Transverse colon (tissue), 3 donors: ENCODE measurements at regions not wholly inside any gene's neighbourhood (a gene's known extent, or its start where the extent isn't known, plus 50 kb on each side); places are given as distances from the start of the nearest gene placed in this dataset.

ENCODE experiments used
- CTCF ChIP-seq, 5 experiments: fragments of 200-600 bp in 3 of 5; fragments of 450-650 bp in 2 of 5; sonication (generic) in 3 of 5; IDR thresholded peaks; 1 replicate in 2 of 5; 2 replicates in 3 of 5; pipeline ENCODE4 v1.5.1; 2016 to 2017; ENCODE audit warnings: antibody characterized with exemption in 5 of 5, inconsistent platforms in 3 of 5, mild to moderate bottlenecking in 2 of 5, moderate library complexity in 1 of 5
- EP300 ChIP-seq: sonication (generic); formaldehyde crosslinking; IDR thresholded peaks from one replicate; pipeline ENCODE4 v1.6.1; 2017; ENCODE audit warnings: antibody characterized with exemption, low read depth

GRCh38 chr5:57611177-57611576, 128.6 kb upstream of the ACTBL2 start:
- TF ChIP-seq CTCF (IDR thresholded peaks at IDR 0.05) (no peak), EP300 (no peak)
